ENCODE measurements at regions not wholly inside any gene's neighbourhood (a gene's known extent, or its start where the extent isn't known, plus 50 kb on each side); places are given as distances from the start of the nearest gene placed in this dataset.

GRCh38 chr7:114255404-114255841 is 159.2 kb upstream of the FOXP2 start:
- no peaks in the 10 kb centered on the region for H3K9me2 ChIP-seq
- no peaks in the 10 kb centered on the region for H3K36me3 ChIP-seq (replicated peaks in 1 of 2; ENCODE audit: control insufficient read depth in 1 of 2, insufficient read depth in 2 of 2, low read length in 1 of 2)
- no peak overlapping the region for H3K4me2 ChIP-seq
- H3K4me3 ChIP-seq (ENCODE audit: low read depth in 2 of 2, low read length in 1 of 2), result no peak overlapping the region
- H4K20me1 ChIP-seq (ENCODE audit: insufficient read depth), result no peaks in the 10 kb centered on the region
- H3F3A ChIP-seq (replicated peaks; ENCODE audit: insufficient read depth), result no peaks in the 10 kb centered on the region
- TF ChIP-seq FOSL2 (IDR thresholded peaks at IDR 0.05; ENCODE audit: borderline replicate concordance, low read depth), result no peak
- no peak for TF ChIP-seq GATA2 (CRISPR knock-in tag; IDR thresholded peaks at IDR 0.05)
- no peak for TF ChIP-seq SMC3 (IDR thresholded peaks at IDR 0.05; ENCODE audit: low read depth, low read length)
- TF ChIP-seq FOXM1 (IDR thresholded peaks at IDR 0.05; ENCODE audit: low read depth), result no peak
- no peak for TF ChIP-seq MAX (IDR thresholded peaks at IDR 0.05; ENCODE audit: low read depth)
- TF ChIP-seq CHD2 (IDR thresholded peaks at IDR 0.05; ENCODE audit: low read length, partially characterized antibody), result no peak
- TF ChIP-seq JUND (IDR thresholded peaks at IDR 0.05), result no peak
- no peak for DNase-seq
- no peaks in the 10 kb centered on the region for H3K9me3 ChIP-seq
- CTCF ChIA-PET, result no interaction called here
- 5% methylated on average over 14 of the region's 14 CpGs for WGBS (ENCODE audit: low lambda C conversion rate)
- no peaks in the 10 kb centered on the region for H3K79me2 ChIP-seq (ENCODE audit: insufficient read depth)
- no peak overlapping the region for H2AFZ ChIP-seq (ENCODE audit: low read depth)
- no peaks in the 10 kb centered on the region for H3K27me3 ChIP-seq (ENCODE audit: insufficient read depth)
- no peaks in the 10 kb centered on the region for H3K4me1 ChIP-seq (ENCODE audit: control insufficient read depth in 1 of 2, insufficient read depth in 2 of 2, low read depth in 1 of 2, low read length in 1 of 2)
- H3K27ac ChIP-seq (ENCODE audit: low read depth in 2 of 2, low read length in 1 of 2), result no peak overlapping the region
- POLR2A ChIA-PET, result no interaction called here
- H3K9ac ChIP-seq, result no peak overlapping the region

GRCh38 chr7:114243646-114244045 is 171.0 kb upstream of the FOXP2 start:
- H3K9me2 ChIP-seq, result no peaks in the 10 kb centered on the region
- no peak for TF ChIP-seq FOXJ3 (CRISPR knock-in tag; IDR thresholded peaks at IDR 0.05)
- no peak for TF ChIP-seq MXI1 (IDR thresholded peaks at IDR 0.05; ENCODE audit: low read depth, low read length)
- H2AFZ ChIP-seq (ENCODE audit: low read depth), result no peak overlapping the region
- no peak for DNase-seq
- no peak overlapping the region for H3K4me3 ChIP-seq (ENCODE audit: low read depth in 2 of 2, low read length in 1 of 2)
- no peaks in the 10 kb centered on the region for H3K9me3 ChIP-seq
- no peak overlapping the region for H3K4me2 ChIP-seq
- H3K36me3 ChIP-seq (replicated peaks in 1 of 2; ENCODE audit: control insufficient read depth in 1 of 2, insufficient read depth in 2 of 2, low read length in 1 of 2), result no peaks in the 10 kb centered on the region
- H3K4me1 ChIP-seq (ENCODE audit: control insufficient read depth in 1 of 2, insufficient read depth in 2 of 2, low read depth in 1 of 2, low read length in 1 of 2), result no peaks in the 10 kb centered on the region
- H3K27me3 ChIP-seq (ENCODE audit: insufficient read depth), result no peaks in the 10 kb centered on the region
- H3F3A ChIP-seq (replicated peaks; ENCODE audit: insufficient read depth), result no peaks in the 10 kb centered on the region
- no peaks in the 10 kb centered on the region for H3K79me2 ChIP-seq (ENCODE audit: insufficient read depth)
- WGBS (ENCODE audit: low lambda C conversion rate), result 7% methylated on average over 3 of the region's 3 CpGs
- ChIA-PET CTCF (no interaction called here), POLR2A (no interaction called here)
- H3K27ac ChIP-seq (ENCODE audit: low read depth in 2 of 2, low read length in 1 of 2), result no peak overlapping the region
- H3K9ac ChIP-seq, result no peak overlapping the region
- no peaks in the 10 kb centered on the region for H4K20me1 ChIP-seq (ENCODE audit: insufficient read depth)

- POLR2A ChIA-PET, result no interaction called here
These were observed 171.6 kb upstream of the FOXP2 start for GRCh38 chr7:114242992-114243507.

More at GRCh38 chr7:114242992-114243507, 171.6 kb upstream of the FOXP2 start:
- no peaks in the 10 kb centered on the region for H3K9me3 ChIP-seq
- no peak overlapping the region for H3K27ac ChIP-seq (ENCODE audit: low read depth in 2 of 2, low read length in 1 of 2)
- H4K20me1 ChIP-seq (ENCODE audit: insufficient read depth), result no peaks in the 10 kb centered on the region
- H3K36me3 ChIP-seq (replicated peaks in 1 of 2; ENCODE audit: control insufficient read depth in 1 of 2, insufficient read depth in 2 of 2, low read length in 1 of 2), result no peaks in the 10 kb centered on the region
- no peaks in the 10 kb centered on the region for H3K27me3 ChIP-seq (ENCODE audit: insufficient read depth)
- DNase-seq, result no peak
- no peak overlapping the region for H3K4me3 ChIP-seq (ENCODE audit: low read depth in 2 of 2, low read length in 1 of 2)
- TF ChIP-seq ZBTB33 (IDR thresholded peaks at IDR 0.05; ENCODE audit: borderline replicate concordance, low read depth) (no peak), TCF12 (IDR thresholded peaks at IDR 0.05) (no peak)
- H3K9ac ChIP-seq, result no peak overlapping the region
- CTCF ChIA-PET, result no interaction called here
- H3K9me2 ChIP-seq, result no peaks in the 10 kb centered on the region
- H3K4me1 ChIP-seq (ENCODE audit: control insufficient read depth in 1 of 2, insufficient read depth in 2 of 2, low read depth in 1 of 2, low read length in 1 of 2), result no peaks in the 10 kb centered on the region
- no peak overlapping the region for H2AFZ ChIP-seq (ENCODE audit: low read depth)
- H3K4me2 ChIP-seq, result no peak overlapping the region
- H3F3A ChIP-seq (replicated peaks; ENCODE audit: insufficient read depth), result no peaks in the 10 kb centered on the region
- no peaks in the 10 kb centered on the region for H3K79me2 ChIP-seq (ENCODE audit: insufficient read depth)
- WGBS (ENCODE audit: low lambda C conversion rate), result 2% methylated on average over 2 of the region's 2 CpGs

All from SK-N-SH (cell line).